ENCODE measurements at regions not wholly inside any gene's neighbourhood (a gene's known extent, or its start where the extent isn't known, plus 50 kb on each side); places are given as distances from the start of the nearest gene placed in this dataset.

DNA sequence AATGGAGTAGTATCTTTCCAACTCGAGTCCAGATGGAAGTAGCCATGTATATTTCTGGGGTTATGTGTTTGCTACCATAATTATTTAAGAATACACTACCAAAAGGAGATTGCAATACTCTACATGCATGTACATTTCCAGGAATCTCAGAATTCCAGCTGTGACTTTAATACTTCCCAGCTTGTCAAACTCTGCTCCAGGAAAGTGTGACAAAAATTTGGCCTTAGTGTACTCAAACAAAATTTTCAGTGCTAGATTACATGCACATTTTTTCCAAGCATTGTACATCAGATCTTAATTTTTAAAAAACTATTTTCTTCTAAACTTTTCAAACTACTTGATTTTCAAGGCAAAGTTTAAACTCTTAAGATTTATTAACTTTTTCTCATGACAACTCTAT lies 1791.6 kb downstream of the SUCLG1 start:
- no peak for DNase-seq (ENCODE audit: extremely low spot score)
- ChIA-PET CTCF (no interaction called here), POLR2A (no interaction called here)
- TF ChIP-seq, protein P1, sequence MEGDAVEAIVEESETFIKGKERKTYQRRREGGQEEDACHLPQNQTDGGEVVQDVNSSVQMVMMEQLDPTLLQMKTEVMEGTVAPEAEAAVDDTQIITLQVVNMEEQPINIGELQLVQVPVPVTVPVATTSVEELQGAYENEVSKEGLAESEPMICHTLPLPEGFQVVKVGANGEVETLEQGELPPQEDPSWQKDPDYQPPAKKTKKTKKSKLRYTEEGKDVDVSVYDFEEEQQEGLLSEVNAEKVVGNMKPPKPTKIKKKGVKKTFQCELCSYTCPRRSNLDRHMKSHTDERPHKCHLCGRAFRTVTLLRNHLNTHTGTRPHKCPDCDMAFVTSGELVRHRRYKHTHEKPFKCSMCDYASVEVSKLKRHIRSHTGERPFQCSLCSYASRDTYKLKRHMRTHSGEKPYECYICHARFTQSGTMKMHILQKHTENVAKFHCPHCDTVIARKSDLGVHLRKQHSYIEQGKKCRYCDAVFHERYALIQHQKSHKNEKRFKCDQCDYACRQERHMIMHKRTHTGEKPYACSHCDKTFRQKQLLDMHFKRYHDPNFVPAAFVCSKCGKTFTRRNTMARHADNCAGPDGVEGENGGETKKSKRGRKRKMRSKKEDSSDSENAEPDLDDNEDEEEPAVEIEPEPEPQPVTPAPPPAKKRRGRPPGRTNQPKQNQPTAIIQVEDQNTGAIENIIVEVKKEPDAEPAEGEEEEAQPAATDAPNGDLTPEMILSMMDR (IDR thresholded peaks at IDR 0.05; ENCODE audit: control extremely low read depth, extremely low read depth, low read depth, missing control alignments): no peak

GRCh38 chr2:82665691-82666090 lies 1793.4 kb downstream of the SUCLG1 start:
- ChIA-PET CTCF (no interaction called here), POLR2A (no interaction called here)
- DNase-seq (ENCODE audit: extremely low spot score): no peak
- TF ChIP-seq, protein P1 (IDR thresholded peaks at IDR 0.05; ENCODE audit: control extremely low read depth, extremely low read depth, low read depth, missing control alignments): no peak

GRCh38 chr2:82657106-82657505 lies 1802.0 kb downstream of the SUCLG1 start:
- TF ChIP-seq, protein P1 (IDR thresholded peaks at IDR 0.05; ENCODE audit: control extremely low read depth, extremely low read depth, low read depth, missing control alignments): no peak
- POLR2A ChIA-PET: no interaction called here
- CTCF ChIA-PET: no interaction called here
- no peak for DNase-seq (ENCODE audit: extremely low spot score)

- ChIA-PET CTCF (no interaction called here), POLR2A (no interaction called here)
- TF ChIP-seq, protein P1 (IDR thresholded peaks at IDR 0.05; ENCODE audit: control extremely low read depth, extremely low read depth, low read depth, missing control alignments): no peak
- DNase-seq (ENCODE audit: extremely low spot score): no peak
Measured at GRCh38 chr2:82656420-82656819, 1802.7 kb downstream of the SUCLG1 start.

- DNase-seq (ENCODE audit: extremely low spot score): no peak
- ChIA-PET CTCF (no interaction called here), POLR2A (no interaction called here)
- TF ChIP-seq, protein P1 (IDR thresholded peaks at IDR 0.05; ENCODE audit: control extremely low read depth, extremely low read depth, low read depth, missing control alignments): no peak
Measured at GRCh38 chr2:82652117-82652516, 1807.0 kb downstream of the SUCLG1 start.

- TF ChIP-seq, protein P1 (IDR thresholded peaks at IDR 0.05; ENCODE audit: control extremely low read depth, extremely low read depth, low read depth, missing control alignments): no peak
- CTCF ChIA-PET: interaction anchor here (0.6 kb wide), 1 partner anchor 348 kb away, joined by 3 read pairs; no protein-coding TSS in a partner anchor
- POLR2A ChIA-PET: no interaction called here
- DNase-seq (ENCODE audit: extremely low spot score): no peak
Measured at GRCh38 chr2:82650038-82650437, 1809.0 kb downstream of the SUCLG1 start.

GRCh38 chr2:82641598-82642180 lies 1817.4 kb downstream of the SUCLG1 start:
- no peak for DNase-seq (ENCODE audit: extremely low spot score)
- TF ChIP-seq, protein P1 (IDR thresholded peaks at IDR 0.05; ENCODE audit: control extremely low read depth, extremely low read depth, low read depth, missing control alignments): no peak
- ChIA-PET POLR2A (no interaction called here), CTCF (no interaction called here)
